RWPE2 (cell line): ENCODE measurements at regions not wholly inside any gene's neighbourhood (a gene's known extent, or its start where the extent isn't known, plus 50 kb on each side); places are given as distances from the start of the nearest gene placed in this dataset.

Source experiments
- ATAC-seq: fragments of 200-7000 bp; cut with Tn5 transposase; 3 replicates; pipeline ENCODE4 v1.9.1; 2021; ENCODE audit warnings: low read depth
- DNase-seq: peaks from one replicate; pipeline ENCODE4 v3.0.0-alpha.2; 2020; ENCODE audit warnings: low spot score
- H3K27ac ChIP-seq: fragments of 450-650 bp; 2 replicates; pipeline ENCODE4 v1.5.1; 2017; ENCODE audit warnings: mild to moderate bottlenecking; ENCODE audit not compliant: poor library complexity, severe bottlenecking
- H3K27me3 ChIP-seq: fragments of 250-450 bp; sonication (Bioruptor Pico); 2 replicates; pipeline ENCODE4 v1.5.1; 2021; ENCODE audit warnings: mild to moderate bottlenecking, moderate library complexity; ENCODE audit not compliant: insufficient read depth, poor library complexity, severe bottlenecking
- H3K36me3 ChIP-seq: fragments of 250-450 bp; sonication (Bioruptor Pico); 2 replicates; pipeline ENCODE4 v1.5.1; 2020; ENCODE audit warnings: low read depth, mild to moderate bottlenecking, moderate library complexity
- H3K4me1 ChIP-seq: fragments of 250-450 bp; sonication (Bioruptor Pico); 2 replicates; pipeline ENCODE4 v1.5.1; 2021; ENCODE audit warnings: mild to moderate bottlenecking, moderate library complexity; ENCODE audit not compliant: insufficient read depth, poor library complexity, severe bottlenecking
- H3K4me3 ChIP-seq: fragments of 250-450 bp; sonication (Bioruptor Pico); 2 replicates; pipeline ENCODE4 v1.5.1; 2021; ENCODE audit warnings: mild to moderate bottlenecking, moderate library complexity; ENCODE audit not compliant: severe bottlenecking
- H3K9me3 ChIP-seq: fragments of 250-450 bp; sonication (Bioruptor Pico); 2 replicates; pipeline ENCODE4 v1.5.1; 2021; ENCODE audit warnings: mild to moderate bottlenecking, moderate library complexity; ENCODE audit not compliant: severe bottlenecking
- TF ChIP-seq, protein P1 (sequence below): fragments of 450-650 bp; IDR thresholded peaks from one replicate; pipeline ENCODE4 v1.5.1; 2017; ENCODE audit warnings: mild to moderate bottlenecking, moderate library complexity; ENCODE audit not compliant: poor library complexity, severe bottlenecking

DNA sequence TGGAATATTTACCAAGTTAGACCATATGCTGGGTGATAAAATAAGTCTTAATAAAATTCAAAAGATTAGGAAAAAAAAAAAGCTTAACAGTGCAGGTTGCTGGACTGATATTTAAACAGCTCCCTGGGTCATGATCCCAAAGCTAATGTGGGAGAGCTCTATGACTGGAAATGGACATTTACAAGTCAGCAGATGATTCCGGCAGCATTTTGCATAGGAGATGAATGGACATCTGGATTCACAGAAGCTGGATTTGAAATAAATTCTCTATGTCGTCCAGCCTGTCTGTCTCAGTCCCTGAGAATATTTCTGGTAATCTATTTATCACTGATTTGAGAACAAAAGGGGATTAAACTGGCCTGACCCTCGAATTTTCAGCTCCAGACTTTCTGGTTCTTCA is 52.3 kb upstream of the KLHL25 start:
- Histone ChIP-seq H3K36me3 (no peaks in the 10 kb centered on the region), H3K4me1 (no peaks in the 10 kb centered on the region), H3K27me3 (no peaks in the 10 kb centered on the region), H3K4me3 (no peak overlapping the region), H3K27ac (no peak overlapping the region), H3K9me3 (peaks cover 10% of the 10 kb centered on the region)
- ATAC-seq: no peak
- no peak for DNase-seq
- TF ChIP-seq, protein P1, sequence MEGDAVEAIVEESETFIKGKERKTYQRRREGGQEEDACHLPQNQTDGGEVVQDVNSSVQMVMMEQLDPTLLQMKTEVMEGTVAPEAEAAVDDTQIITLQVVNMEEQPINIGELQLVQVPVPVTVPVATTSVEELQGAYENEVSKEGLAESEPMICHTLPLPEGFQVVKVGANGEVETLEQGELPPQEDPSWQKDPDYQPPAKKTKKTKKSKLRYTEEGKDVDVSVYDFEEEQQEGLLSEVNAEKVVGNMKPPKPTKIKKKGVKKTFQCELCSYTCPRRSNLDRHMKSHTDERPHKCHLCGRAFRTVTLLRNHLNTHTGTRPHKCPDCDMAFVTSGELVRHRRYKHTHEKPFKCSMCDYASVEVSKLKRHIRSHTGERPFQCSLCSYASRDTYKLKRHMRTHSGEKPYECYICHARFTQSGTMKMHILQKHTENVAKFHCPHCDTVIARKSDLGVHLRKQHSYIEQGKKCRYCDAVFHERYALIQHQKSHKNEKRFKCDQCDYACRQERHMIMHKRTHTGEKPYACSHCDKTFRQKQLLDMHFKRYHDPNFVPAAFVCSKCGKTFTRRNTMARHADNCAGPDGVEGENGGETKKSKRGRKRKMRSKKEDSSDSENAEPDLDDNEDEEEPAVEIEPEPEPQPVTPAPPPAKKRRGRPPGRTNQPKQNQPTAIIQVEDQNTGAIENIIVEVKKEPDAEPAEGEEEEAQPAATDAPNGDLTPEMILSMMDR: no peak

DNA sequence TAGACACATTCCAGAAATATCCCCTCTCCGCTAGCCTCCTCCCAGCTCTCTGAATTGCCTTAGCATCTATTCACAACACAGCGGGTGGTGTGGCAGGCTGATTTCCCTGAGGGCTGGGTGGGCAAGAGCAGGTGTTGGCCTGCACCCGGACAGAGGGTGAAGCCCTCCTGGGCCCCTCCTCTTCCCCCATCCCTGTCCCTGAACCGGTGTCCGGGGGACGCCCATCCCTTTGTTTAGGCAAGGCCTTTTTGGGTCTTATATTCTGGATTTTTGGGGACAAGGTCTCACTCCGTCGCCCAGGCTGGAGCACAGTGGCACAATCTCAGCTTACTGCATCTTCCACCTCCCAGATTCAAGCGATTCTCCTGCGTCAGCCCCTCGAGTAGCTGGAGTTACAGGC is 55.2 kb upstream of the KLHL25 start:
- ATAC-seq (no peak), DNase-seq (no peak)
- Histone ChIP-seq H3K9me3 (peaks cover 10% of the 10 kb centered on the region), H3K4me1 (no peaks in the 10 kb centered on the region), H3K4me3 (no peak overlapping the region), H3K36me3 (no peaks in the 10 kb centered on the region), H3K27ac (no peak overlapping the region), H3K27me3 (no peaks in the 10 kb centered on the region)
- TF ChIP-seq, protein P1: no peak

DNA sequence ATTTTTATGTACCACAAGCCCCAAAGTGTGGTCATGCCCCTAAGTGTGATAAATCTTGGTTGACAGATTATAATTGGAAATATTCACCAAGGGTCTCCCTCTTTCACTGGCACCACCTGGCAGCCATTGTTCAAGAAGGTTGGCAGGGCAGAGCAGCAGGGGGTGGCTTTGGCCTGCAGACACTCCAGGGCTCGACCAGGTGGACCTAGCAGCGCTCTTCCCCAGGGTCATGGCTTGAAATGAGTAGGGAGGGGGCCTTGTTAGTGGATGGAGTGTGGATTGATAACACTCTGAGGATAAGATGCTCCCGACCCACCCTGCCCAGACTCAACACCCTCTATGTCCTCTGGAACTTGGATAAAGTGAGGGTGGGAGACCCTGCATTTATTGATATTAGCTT is 58.2 kb upstream of the KLHL25 start:
- no peaks in the 10 kb centered on the region for H3K4me1 ChIP-seq
- no peak for ATAC-seq
- no peak overlapping the region for H3K27ac ChIP-seq
- H3K9me3 ChIP-seq: no peaks in the 10 kb centered on the region
- H3K36me3 ChIP-seq: no peaks in the 10 kb centered on the region
- TF ChIP-seq, protein P1: no peak
- no peak overlapping the region for H3K4me3 ChIP-seq
- H3K27me3 ChIP-seq: peaks cover 4% of the 10 kb centered on the region
- DNase-seq: no peak

DNA sequence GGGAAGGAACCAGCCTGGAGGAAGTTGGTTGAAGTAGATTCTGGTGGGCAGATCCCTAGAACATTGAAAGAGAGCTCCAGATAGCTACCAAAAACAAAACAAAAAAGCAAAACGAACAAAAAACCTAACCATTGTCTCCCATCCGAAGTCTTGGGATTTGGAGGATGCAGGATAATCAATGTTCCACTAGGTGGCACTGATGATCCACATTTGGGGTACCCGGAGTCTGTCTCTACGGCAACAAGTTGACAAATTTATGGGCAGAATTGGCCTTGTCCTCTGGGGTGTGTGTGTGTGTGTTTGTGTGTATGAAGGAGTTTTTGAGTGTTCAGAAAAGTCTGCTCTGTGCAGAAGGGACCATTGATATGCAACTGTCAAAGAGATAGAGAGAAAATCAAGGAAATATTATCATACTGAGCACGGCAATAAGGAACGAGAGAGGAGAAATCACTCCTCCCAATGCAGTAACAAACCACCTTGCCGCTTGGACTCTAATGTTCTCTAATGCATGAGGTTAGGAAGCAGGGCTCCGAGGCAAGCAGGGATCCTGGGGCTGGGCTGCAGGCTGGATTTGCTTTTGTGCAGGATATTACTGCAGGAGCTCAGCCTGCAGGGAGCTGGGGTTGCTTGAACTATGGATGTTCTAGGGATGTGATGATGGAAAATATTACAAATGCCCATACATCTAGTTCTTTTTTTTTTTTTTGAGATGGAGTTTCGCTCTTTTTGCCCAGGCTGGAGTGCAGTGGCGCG is 59.8 kb upstream of the KLHL25 start:
- Histone ChIP-seq H3K9me3 (no peaks in the 10 kb centered on the region), H3K4me1 (no peaks in the 10 kb centered on the region), H3K27ac (no peak overlapping the region), H3K27me3 (peaks cover 10% of the 10 kb centered on the region), H3K4me3 (no peak overlapping the region), H3K36me3 (no peaks in the 10 kb centered on the region)
- TF ChIP-seq, protein P1: peak; percentile 97
- ATAC-seq: peak; percentile 65
- no peak for DNase-seq
